ENCODE measurements at regions not wholly inside any gene's neighbourhood (a gene's known extent, or its start where the extent isn't known, plus 50 kb on each side); places are given as distances from the start of the nearest gene placed in this dataset.

- Histone ChIP-seq H4K20me1 (ENCODE audit: insufficient read depth, low read length) (no peaks in the 10 kb centered on the region), H3K4me1 (ENCODE audit: insufficient read depth, low read length) (no peaks in the 10 kb centered on the region), H3K9me3 (ENCODE audit: insufficient read depth, low read length, severe bottlenecking) (no peaks in the 10 kb centered on the region), H3K36me3 (ENCODE audit: insufficient read depth, low read length) (no peaks in the 10 kb centered on the region), H3K4me2 (ENCODE audit: insufficient read depth, low read length) (no peak overlapping the region), H3K79me2 (ENCODE audit: insufficient read depth, low read length) (no peaks in the 10 kb centered on the region), H3K27ac (ENCODE audit: low read length) (no peak overlapping the region), H3K4me3 (ENCODE audit: low read depth in 1 of 2, low read length in 2 of 2) (no peak overlapping the region), H3K9ac (ENCODE audit: low read depth, low read length) (no peak overlapping the region), H2AFZ (ENCODE audit: low read depth, low read length) (no peak overlapping the region), H3K27me3 (ENCODE audit: insufficient read depth, low read length, poor library complexity) (no peaks in the 10 kb centered on the region)
- ATAC-seq (ENCODE audit: insufficient read depth, low read depth) (no peak), DNase-seq (no peak)
- TF ChIP-seq CTCF (IDR thresholded peaks at IDR 0.05; ENCODE audit: borderline replicate concordance, extremely low read depth, low read length, poor library complexity, severe bottlenecking), result no peak
- TF ChIP-seq EZH2 (IDR thresholded peaks at IDR 0.05; ENCODE audit: borderline replicate concordance, low read depth, low read length, severe bottlenecking), result no peak
Measured at GRCh38 chr10:117754770-117755658, 212.5 kb downstream of the EMX2 start.

DNA sequence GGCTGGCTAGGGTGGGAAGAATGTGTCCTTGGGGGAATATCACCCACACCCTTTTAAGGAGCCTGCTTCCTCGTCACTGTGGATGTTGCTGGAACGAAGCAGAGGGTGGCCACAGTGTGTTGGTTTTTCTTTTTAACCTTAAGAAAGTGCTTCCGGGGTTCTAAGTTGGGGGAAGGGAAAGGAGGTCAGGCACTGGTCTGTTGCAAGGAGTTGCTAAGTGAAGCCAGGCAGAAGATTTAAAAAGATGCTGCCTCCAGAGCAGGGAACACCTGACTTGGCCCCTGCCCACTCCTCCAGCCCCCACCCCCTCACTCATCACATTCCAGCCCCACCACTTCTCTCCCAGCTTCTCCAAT, 213.1 kb downstream of the EMX2 start:
- no peak overlapping the region for H3K4me2 ChIP-seq (ENCODE audit: insufficient read depth, low read length)
- no peaks in the 10 kb centered on the region for H3K36me3 ChIP-seq (ENCODE audit: insufficient read depth, low read length)
- no peaks in the 10 kb centered on the region for H3K79me2 ChIP-seq (ENCODE audit: insufficient read depth, low read length)
- H3K9ac ChIP-seq (ENCODE audit: low read depth, low read length), result no peak overlapping the region
- H3K9me3 ChIP-seq (ENCODE audit: insufficient read depth, low read length, severe bottlenecking), result no peaks in the 10 kb centered on the region
- no peak overlapping the region for H3K27ac ChIP-seq (ENCODE audit: low read length)
- no peak overlapping the region for H2AFZ ChIP-seq (ENCODE audit: low read depth, low read length)
- ATAC-seq (ENCODE audit: insufficient read depth, low read depth), result no peak
- H3K4me1 ChIP-seq (ENCODE audit: insufficient read depth, low read length), result no peaks in the 10 kb centered on the region
- H3K4me3 ChIP-seq (ENCODE audit: low read depth in 1 of 2, low read length in 2 of 2), result no peak overlapping the region
- no peak for DNase-seq
- no peak for TF ChIP-seq CTCF (IDR thresholded peaks at IDR 0.05; ENCODE audit: borderline replicate concordance, extremely low read depth, low read length, poor library complexity, severe bottlenecking)
- no peaks in the 10 kb centered on the region for H4K20me1 ChIP-seq (ENCODE audit: insufficient read depth, low read length)
- no peaks in the 10 kb centered on the region for H3K27me3 ChIP-seq (ENCODE audit: insufficient read depth, low read length, poor library complexity)

- Histone ChIP-seq H3K36me3 (ENCODE audit: insufficient read depth, low read length) (no peaks in the 10 kb centered on the region), H3K9me3 (ENCODE audit: insufficient read depth, low read length, severe bottlenecking) (no peaks in the 10 kb centered on the region), H2AFZ (ENCODE audit: low read depth, low read length) (no peak overlapping the region), H3K9ac (ENCODE audit: low read depth, low read length) (no peak overlapping the region), H3K27me3 (ENCODE audit: insufficient read depth, low read length, poor library complexity) (no peaks in the 10 kb centered on the region), H4K20me1 (ENCODE audit: insufficient read depth, low read length) (no peaks in the 10 kb centered on the region), H3K27ac (ENCODE audit: low read length) (no peak overlapping the region), H3K4me3 (ENCODE audit: low read depth in 1 of 2, low read length in 2 of 2) (no peak overlapping the region), H3K4me1 (ENCODE audit: insufficient read depth, low read length) (no peaks in the 10 kb centered on the region), H3K4me2 (ENCODE audit: insufficient read depth, low read length) (no peak overlapping the region), H3K79me2 (ENCODE audit: insufficient read depth, low read length) (no peaks in the 10 kb centered on the region)
- no peak for TF ChIP-seq CTCF (IDR thresholded peaks at IDR 0.05; ENCODE audit: borderline replicate concordance, extremely low read depth, low read length, poor library complexity, severe bottlenecking)
- DNase-seq (no peak), ATAC-seq (ENCODE audit: insufficient read depth, low read depth) (no peak)
Measured at GRCh38 chr10:117757086-117757720, 214.7 kb downstream of the EMX2 start.
